K562 (cell line): ENCODE measurements at regions not wholly inside any gene's neighbourhood (a gene's known extent, or its start where the extent isn't known, plus 50 kb on each side); places are given as distances from the start of the nearest gene placed in this dataset.

Experiments
- ATAC-seq: fragments of 200-7000 bp; cut with Tn5 transposase; 3 replicates; pipeline ENCODE4 v1.9.1; 2020; ENCODE audit warnings: moderate library complexity
- BruUV-seq: library from RNA; stranded (reverse); fragments of 400-500 nt; replicated peaks from 2 replicates; lab custom pipeline; 2021; lab: Mats Ljungman, UMichigan
- CTCF ChIA-PET: fragments of 300-600 bp; formaldehyde crosslinking; extraction: SDS; loops from one replicate; lab custom pipeline; 2021; ENCODE audit warnings: low intra/inter-chr PET ratio; lab: Yijun Ruan, JAX
- POLR2A ChIA-PET: fragments of 300-600, 350-650 bp; sonication (Branson Sonifier 250); formaldehyde crosslinking; extraction: SDS; loops from one replicate; lab custom pipeline; 2021; ENCODE audit warnings: antibody characterized with exemption, inconsistent platforms; lab: Yijun Ruan, JAX
- DNase-seq, 4 experiments: peaks; one replicate each; pipeline versions ENCODE4 v3.0.0 to v3.0.0-alpha.2; 2011 to 2018; ENCODE audit warnings: low spot score in 3 of 4, mixed read lengths in 3 of 4; ENCODE audit errors: extremely low read depth in 1 of 4
- FAIRE-seq: peaks from 2 replicates; lab custom pipeline; 2011; peaks lifted over from hg19 to GRCh38; lab: Jason Lieb, UNC
- H2AFZ ChIP-seq: 2 replicates; pipeline ENCODE4 v1.6.0; 2011; ENCODE audit warnings: low read depth, low read length, control low read depth, inconsistent platforms
- H3K27ac ChIP-seq: fragments of 200-600 bp; 3 replicates; pipeline ENCODE4 v1.8.0; 2011; ENCODE audit warnings: low read depth, mild to moderate bottlenecking, control low read depth, inconsistent platforms, low read length, moderate library complexity, mixed read lengths; ENCODE audit errors: extremely low read depth
- H3K27me3 ChIP-seq, 2 experiments: fragments of 300-600 bp in 1 of 2; 2 replicates in 1 of 2; 3 replicates in 1 of 2; pipeline versions ENCODE4 v1.6.0 to v1.8.0; 2011; ENCODE audit warnings: inconsistent platforms in 2 of 2, low read length in 2 of 2, mild to moderate bottlenecking in 1 of 2, mixed read lengths in 1 of 2, moderate library complexity in 1 of 2; ENCODE audit not compliant: control insufficient read depth in 2 of 2, insufficient read depth in 2 of 2
- H3K36me3 ChIP-seq: fragments of 300-600 bp; 3 replicates; pipeline ENCODE4 v1.8.0; 2011; ENCODE audit warnings: mild to moderate bottlenecking, low read length, inconsistent platforms; ENCODE audit not compliant: control insufficient read depth, insufficient read depth
- H3K4me1 ChIP-seq, 2 experiments: fragments of 200-600 bp in 1 of 2; replicated peaks in 1 of 2; 2 replicates in 1 of 2; 3 replicates in 1 of 2; pipeline versions ENCODE4 v1.5.1 to v1.8.0; 2011; ENCODE audit warnings: inconsistent platforms in 2 of 2, low read length in 2 of 2, mild to moderate bottlenecking in 1 of 2, mixed read lengths in 1 of 2, moderate library complexity in 1 of 2; ENCODE audit not compliant: control insufficient read depth in 2 of 2, insufficient read depth in 2 of 2
- H3K4me2 ChIP-seq: 2 replicates; pipeline ENCODE4 v1.6.1; 2011; ENCODE audit warnings: low read length, control low read depth, inconsistent platforms, mixed read lengths; ENCODE audit not compliant: insufficient read depth
- H3K4me3 ChIP-seq: fragments of 200-600 bp; sonication (generic), shearing (Covaris generic); 2 replicates; pipeline ENCODE4 v1.5.1; 2016; ENCODE audit warnings: control low read depth, inconsistent platforms
- H3K79me2 ChIP-seq: fragments of 200-600 bp; 3 replicates; pipeline ENCODE4 v1.8.0; 2011; ENCODE audit warnings: low read length, inconsistent platforms; ENCODE audit not compliant: control insufficient read depth, insufficient read depth
- H3K9ac ChIP-seq, 2 experiments: 2 replicates each; pipeline versions ENCODE4 v1.6.0 to v1.6.1; 2011; ENCODE audit warnings: low read depth in 2 of 2, low read length in 2 of 2, control low read depth in 1 of 2, inconsistent platforms in 1 of 2, mild to moderate bottlenecking in 1 of 2, mixed read lengths in 1 of 2; ENCODE audit not compliant: insufficient read depth in 1 of 2
- H3K9me1 ChIP-seq: one replicate; pipeline ENCODE4 v1.6.0; 2011; ENCODE audit warnings: inconsistent platforms, mild to moderate bottlenecking, low read length, moderate library complexity; ENCODE audit not compliant: control insufficient read depth, insufficient read depth
- H3K9me3 ChIP-seq: replicated peaks from 2 replicates; pipeline ENCODE4 v1.5.1; 2011; ENCODE audit warnings: low read depth, low read length, inconsistent platforms; ENCODE audit not compliant: control insufficient read depth, insufficient read depth
- H4K20me1 ChIP-seq: replicated peaks from 2 replicates; pipeline ENCODE4 v1.6.1; 2011; ENCODE audit warnings: low read length, inconsistent platforms, mixed read lengths; ENCODE audit not compliant: control insufficient read depth, insufficient read depth
- ELK3 ChIP-seq: fragments of 450-650 bp; formaldehyde crosslinking; IDR thresholded peaks from 2 replicates; pipeline ENCODE4 v1.4.0; 2020; ENCODE audit warnings: mild to moderate bottlenecking
- HDAC2 ChIP-seq: fragments of 450-650 bp; IDR thresholded peaks from 2 replicates; pipeline ENCODE4 v1.6.1; 2016; ENCODE audit warnings: mild to moderate bottlenecking
- POLR2AphosphoS5 ChIP-seq: IDR thresholded peaks from 2 replicates; pipeline ENCODE4 v1.6.1; 2011; ENCODE audit warnings: mild to moderate bottlenecking, low read depth, low read length, moderate library complexity; ENCODE audit not compliant: control insufficient read depth, insufficient read depth
- PPARD ChIP-seq: fragments of 250-450 bp; sonication (Bioruptor Pico); IDR thresholded peaks from 2 replicates; pipeline ENCODE4 v1.8.0; 2022; ENCODE audit warnings: inconsistent platforms, mild to moderate bottlenecking, moderate library complexity
- PURB ChIP-seq: sonication (generic); formaldehyde crosslinking; IDR thresholded peaks from 2 replicates; pipeline ENCODE4 v1.9.0; 2021; ENCODE audit warnings: low read depth, mild to moderate bottlenecking, missing genetic modification reagents
- SLC30A9 ChIP-seq: fragments of 250-450 bp; sonication (Bioruptor Pico); IDR thresholded peaks from 2 replicates; pipeline ENCODE4 v1.8.0; 2022; ENCODE audit warnings: mild to moderate bottlenecking, moderate library complexity
- TRIM28 ChIP-seq: fragments of 450-650 bp; IDR thresholded peaks from 2 replicates; pipeline ENCODE4 v1.6.1; 2017
- WGBS: fragments of 100-300 bp; shearing (Covaris generic); methylation state at CpG from one replicate; pipeline ENCODE4 v1.1.6; 2016; ENCODE audit warnings: low coverage, mixed read lengths; ENCODE audit not compliant: insufficient coverage; ENCODE audit errors: missing lambda C conversion rate; 5-methylcytosine and 5-hydroxymethylcytosine counted together
- in situ Hi-C: fragments of 300-500 bp; cut with MboI; formaldehyde crosslinking; loops from 4 replicates; pipeline ENCODE4 v1.15.0; 2018; ENCODE audit warnings: inconsistent platforms, mixed read lengths
- intact Hi-C: fragments of 100-400 bp; cut with micrococcal nuclease; formaldehyde crosslinking; loops from 2 replicates; pipeline ENCODE4 v1.14.2; 2022

GRCh38 chr12:125882141-125882540, 816.9 kb downstream of the AACS start:
- ChIA-PET POLR2A (interaction anchor here (0.7 kb wide), 1 partner anchor 161 kb away, joined by 3 read pairs; no protein-coding TSS in a partner anchor), CTCF (no interaction called here)
- FAIRE-seq (no peak), DNase-seq (no peak), ATAC-seq (no peak)
- no peaks in the 10 kb centered on the region for H3K27me3 ChIP-seq
- no peaks in the 10 kb centered on the region for H3K9me3 ChIP-seq
- no peaks in the 10 kb centered on the region for H3K9me1 ChIP-seq
- H3K9ac ChIP-seq: no peak overlapping the region
- 0% methylated on average over 3 of the region's 3 CpGs for WGBS
- intact Hi-C loops: no loop called here
- no peak overlapping the region for H3K4me3 ChIP-seq
- H4K20me1 ChIP-seq: no peaks in the 10 kb centered on the region
- no peak overlapping the region for H3K4me2 ChIP-seq
- H3K27ac ChIP-seq: no peak overlapping the region
- in situ Hi-C loops: no loop called here
- H2AFZ ChIP-seq: no peak overlapping the region
- no peaks in the 10 kb centered on the region for H3K4me1 ChIP-seq
- BruUV-seq: no TSS peak
- H3K79me2 ChIP-seq: no peaks in the 10 kb centered on the region
- TF ChIP-seq HDAC2: no peak
- TF ChIP-seq ELK3 (CRISPR knock-in tag): no peak
- no peak for TF ChIP-seq PPARD (CRISPR knock-in tag)
- TF ChIP-seq POLR2AphosphoS5: no peak
- TF ChIP-seq TRIM28: no peak
- no peak for TF ChIP-seq PURB (CRISPR knock-in tag)
- TF ChIP-seq SLC30A9 (CRISPR knock-in tag): no peak
- H3K36me3 ChIP-seq: no peaks in the 10 kb centered on the region
